GM12878 (cell line): ENCODE measurements at regions not wholly inside any gene's neighbourhood (a gene's known extent, or its start where the extent isn't known, plus 50 kb on each side); places are given as distances from the start of the nearest gene placed in this dataset.

ENCODE experiments used
- ATAC-seq: fragments of 200-7000 bp; cut with Tn5 transposase; 3 replicates; pipeline ENCODE4 v1.9.1; 2020; ENCODE audit warnings: mild to moderate bottlenecking, moderate library complexity
- BruUV-seq: library from RNA; stranded (reverse); fragments of 400-500 nt; replicated peaks from 2 replicates; lab custom pipeline; 2021; lab: Mats Ljungman, UMichigan
- CTCF ChIA-PET: fragments of 300-600 bp; sonication (Branson Sonifier 250); formaldehyde crosslinking; extraction: SDS; loops from one replicate; lab custom pipeline; 2021; ENCODE audit warnings: inconsistent platforms; lab: Yijun Ruan, JAX
- POLR2A ChIA-PET: fragments of 350-600 bp; formaldehyde crosslinking; extraction: SDS; loops from one replicate; lab custom pipeline; 2021; ENCODE audit warnings: inconsistent platforms; lab: Charles Lee
- RAD21 ChIA-PET: fragments of 300-600 bp; sonication (Branson Sonifier 250); formaldehyde crosslinking; loops from one replicate; lab custom pipeline; 2023; ENCODE audit warnings: antibody characterized with exemption; ENCODE audit not compliant: unreplicated experiment; lab: Charles Lee
- SMC1A ChIA-PET: fragments of 300-600 bp; sonication (Branson Sonifier 250); formaldehyde crosslinking; loops from one replicate; lab custom pipeline; 2023; ENCODE audit not compliant: unreplicated experiment, uncharacterized antibody; lab: Charles Lee
- DNase-seq: peaks from one replicate; pipeline ENCODE4 v3.0.0-alpha.2; 2011; ENCODE audit warnings: low read depth, low spot score
- FAIRE-seq: peaks from 3 replicates; lab custom pipeline; 2011; peaks lifted over from hg19 to GRCh38; lab: Jason Lieb, UNC
- H2AFZ ChIP-seq: 2 replicates; pipeline ENCODE4 v1.6.0; 2011; ENCODE audit warnings: low read depth, low read length, control low read depth; ENCODE audit not compliant: control insufficient read depth
- H3K27ac ChIP-seq: 2 replicates; pipeline ENCODE4 v1.5.1; 2011; ENCODE audit warnings: control low read depth; ENCODE audit not compliant: control insufficient read depth, insufficient read depth
- H3K27me3 ChIP-seq, 2 experiments: replicated peaks in 1 of 2; 2 replicates each; pipeline versions ENCODE4 v1.6.0 to v1.6.1; 2011; ENCODE audit warnings: low read length in 1 of 2; ENCODE audit not compliant: control insufficient read depth in 2 of 2, insufficient read depth in 2 of 2
- H3K36me3 ChIP-seq, 2 experiments: 2 replicates each; pipeline ENCODE4 v1.5.1; 2011; ENCODE audit warnings: low read length in 1 of 2; ENCODE audit not compliant: control insufficient read depth in 2 of 2, insufficient read depth in 2 of 2
- H3K4me1 ChIP-seq: 2 replicates; pipeline ENCODE4 v1.6.1; 2011; ENCODE audit warnings: mild to moderate bottlenecking, low read length, moderate library complexity, mixed read lengths; ENCODE audit not compliant: control insufficient read depth, insufficient read depth
- H3K4me2 ChIP-seq: 2 replicates; pipeline ENCODE4 v1.6.0; 2011; ENCODE audit warnings: control low read depth; ENCODE audit not compliant: control insufficient read depth, insufficient read depth
- H3K4me3 ChIP-seq: fragments of 200-600 bp; sonication (generic); 2 replicates; pipeline ENCODE4 v1.5.1; 2016
- H3K79me2 ChIP-seq: 2 replicates; pipeline ENCODE4 v1.6.0; 2011; ENCODE audit warnings: low read length; ENCODE audit not compliant: control insufficient read depth, insufficient read depth
- H3K9ac ChIP-seq: 2 replicates; pipeline ENCODE4 v1.8.0; 2011; ENCODE audit warnings: low read length, control low read depth, mixed read lengths; ENCODE audit not compliant: control insufficient read depth, insufficient read depth
- H3K9me3 ChIP-seq: replicated peaks from 3 replicates; pipeline ENCODE4 v1.5.1; 2011; ENCODE audit warnings: mild to moderate bottlenecking, low read length; ENCODE audit not compliant: control insufficient read depth, insufficient read depth
- H4K20me1 ChIP-seq: 2 replicates; pipeline ENCODE4 v1.6.0; 2011; ENCODE audit not compliant: control insufficient read depth, insufficient read depth
- BCL3 ChIP-seq: IDR thresholded peaks from 2 replicates; pipeline ENCODE4 v1.6.1; 2011; ENCODE audit warnings: borderline replicate concordance, low read depth, mild to moderate bottlenecking, moderate library complexity, low read length; ENCODE audit not compliant: insufficient read depth, poor library complexity, severe bottlenecking
- CBX3 ChIP-seq: fragments of 200-600 bp; sonication (generic); IDR thresholded peaks from 2 replicates; pipeline ENCODE4 v1.6.1; 2016; ENCODE audit warnings: low read depth, borderline replicate concordance
- CHD1 ChIP-seq: IDR thresholded peaks from 2 replicates; pipeline ENCODE4 v1.6.1; 2012; ENCODE audit warnings: low read depth, low read length, improper control_type of control experiment
- CREM ChIP-seq: IDR thresholded peaks from 2 replicates; pipeline ENCODE4 v1.6.1; 2014; ENCODE audit warnings: antibody characterized with exemption, low read depth
- EZH2 ChIP-seq: IDR thresholded peaks from 2 replicates; pipeline ENCODE4 v1.6.1; 2012; ENCODE audit warnings: low read depth, mild to moderate bottlenecking, control low read depth, inconsistent platforms, low read length, borderline replicate concordance; ENCODE audit not compliant: control insufficient read depth
- IRF4 ChIP-seq: IDR thresholded peaks from 2 replicates; pipeline ENCODE4 v1.6.1; 2011; ENCODE audit warnings: low read depth, low read length
- JUNB ChIP-seq: IDR thresholded peaks from 2 replicates; pipeline ENCODE4 v1.6.1; 2016; ENCODE audit warnings: antibody characterized with exemption, mild to moderate bottlenecking
- MEF2A ChIP-seq: IDR thresholded peaks from 2 replicates; pipeline ENCODE4 v1.6.1; 2011; ENCODE audit warnings: low read depth, mild to moderate bottlenecking, low read length, moderate library complexity; ENCODE audit not compliant: insufficient read depth
- SRF ChIP-seq, 2 experiments: IDR thresholded peaks; 2 replicates each; pipeline ENCODE4 v1.6.1; 2011; ENCODE audit warnings: low read depth in 2 of 2, low read length in 2 of 2, mild to moderate bottlenecking in 1 of 2, moderate library complexity in 1 of 2
- ZNF24 ChIP-seq: fragments of 450-650 bp; IDR thresholded peaks from 2 replicates; pipeline ENCODE4 v1.6.1; 2017; ENCODE audit warnings: antibody characterized with exemption, mild to moderate bottlenecking
- WGBS: methylation state at CpG from one replicate; pipeline ENCODE4 v1.1.6; 2016; ENCODE audit warnings: low lambda C conversion rate; ENCODE audit not compliant: insufficient replicate concordance, insufficient coverage; ENCODE audit errors: missing lambda C conversion rate; 5-methylcytosine and 5-hydroxymethylcytosine counted together
- in situ Hi-C: fragments of 300-500 bp; cut with MboI; formaldehyde crosslinking; loops from 9 replicates; pipeline ENCODE4 v1.14.3; 2018; ENCODE audit warnings: mixed read lengths
- intact Hi-C: fragments of 100-400 bp; cut with micrococcal nuclease; formaldehyde crosslinking; loops from one replicate; pipeline ENCODE4 v1.14.2; 2022; ENCODE audit not compliant: unreplicated experiment

GRCh38 chr13:27869436-27870095 is 50.2 kb upstream of the PDX1 start:
- H3K9me3 ChIP-seq = no peaks in the 10 kb centered on the region
- FAIRE-seq = no peak
- H2AFZ ChIP-seq = no peak overlapping the region
- no peak overlapping the region for H3K9ac ChIP-seq
- no peaks in the 10 kb centered on the region for H3K36me3 ChIP-seq
- no peak for DNase-seq
- H3K27me3 ChIP-seq = no peaks in the 10 kb centered on the region; a peak in 1 of 4 replicates
- H3K4me3 ChIP-seq = no peak overlapping the region
- CTCF ChIA-PET = interaction anchor here (0.6 to 5.2 kb wide), 24 partner anchors 10 to 507 kb away, joined by 3 to 126 read pairs (median 6); partner anchors contain the start of gene PDX1
- in situ Hi-C loops = no loop called here
- SMC1A ChIA-PET = interaction anchor here (0.6 to 3.0 kb wide), 10 partner anchors 10 to 114 kb away, joined by 3 to 43 read pairs (median 4); no protein-coding TSS in a partner anchor
- no peak for ATAC-seq
- no peak for TF ChIP-seq EZH2
- TF ChIP-seq IRF4 = no peak
- no peak for TF ChIP-seq ZNF24
- no peak for TF ChIP-seq JUNB
- TF ChIP-seq SRF (IDR thresholded peaks at IDR 0.05; ENCODE audit: low read depth in 2 of 2, low read length in 2 of 2) = no peak
- TF ChIP-seq CBX3 = no peak
- TF ChIP-seq CREM = no peak
- no peak for TF ChIP-seq MEF2A
- TF ChIP-seq CHD1 = no peak
- TF ChIP-seq BCL3 = no peak
- TF ChIP-seq, all 136 proteins: peak for 0
- Histone ChIP-seq H3K79me2 (no peaks in the 10 kb centered on the region), H3K4me2 (no peak overlapping the region), H4K20me1 (no peaks in the 10 kb centered on the region), H3K4me1 (no peaks in the 10 kb centered on the region), H3K27ac (no peak overlapping the region)
- WGBS = 25% methylated on average over 6 of the region's 6 CpGs
- ChIA-PET POLR2A (interaction anchor here (0.5 kb wide), 1 partner anchor 271 kb away, joined by 3 read pairs; no protein-coding TSS in a partner anchor), RAD21 (interaction anchor here (1.1 to 5.6 kb wide), 6 partner anchors 39 to 115 kb away, joined by 3 to 74 read pairs (median 6); no protein-coding TSS in a partner anchor)
- intact Hi-C loops = loop anchor here (2.0 kb wide), 1 partner anchor 85 kb away; no protein-coding TSS in a partner anchor
- BruUV-seq = no TSS peak
